Non-pigmented ciliary epithelial cell (primary cell): ENCODE measurements at regions not wholly inside any gene's neighbourhood (a gene's known extent, or its start where the extent isn't known, plus 50 kb on each side); places are given as distances from the start of the nearest gene placed in this dataset.

ENCODE experiments used
- DNase-seq: peaks from one replicate; pipeline ENCODE4 v3.0.0-alpha.2; 2010; ENCODE audit warnings: low read depth

GRCh38 chr10:20726381-20726780 lies 170.7 kb downstream of the NEBL start:
- no peak for DNase-seq

- DNase-seq: no peak
These were observed 182.1 kb downstream of the NEBL start for GRCh38 chr10:20714979-20715378.

- DNase-seq: no peak
These were observed 182.6 kb downstream of the NEBL start for GRCh38 chr10:20714518-20714917.

- no peak for DNase-seq
These were observed 183.7 kb downstream of the NEBL start for GRCh38 chr10:20713420-20713819.

- no peak for DNase-seq
These were observed 184.3 kb downstream of the NEBL start for GRCh38 chr10:20712774-20713173.

- no peak for DNase-seq
These were observed 187.4 kb downstream of the NEBL start for GRCh38 chr10:20709708-20710107.

- no peak for DNase-seq
These were observed 188.8 kb downstream of the NEBL start for GRCh38 chr10:20708305-20708704.

- DNase-seq: peak; percentile 11
These were observed 189.9 kb downstream of the NEBL start for GRCh38 chr10:20707251-20707650.

GRCh38 chr10:20698837-20699236 lies 198.3 kb downstream of the NEBL start:
- no peak for DNase-seq

GRCh38 chr10:20694296-20694695 lies 202.8 kb downstream of the NEBL start:
- no peak for DNase-seq

- no peak for DNase-seq
These were observed 208.1 kb downstream of the NEBL start for GRCh38 chr10:20688797-20689544.

- DNase-seq: no peak
These were observed 211.0 kb downstream of the NEBL start for GRCh38 chr10:20686015-20686635.

GRCh38 chr10:20685462-20685861 lies 211.6 kb downstream of the NEBL start:
- no peak for DNase-seq

GRCh38 chr10:20683345-20683744 lies 213.8 kb downstream of the NEBL start:
- no peak for DNase-seq

GRCh38 chr10:20682782-20683181 lies 214.3 kb downstream of the NEBL start:
- no peak for DNase-seq

GRCh38 chr10:20677340-20677739 lies 219.8 kb downstream of the NEBL start:
- DNase-seq: no peak

GRCh38 chr10:20674926-20675325 lies 222.2 kb downstream of the NEBL start:
- DNase-seq: no peak

GRCh38 chr10:20673175-20673574 lies 223.9 kb downstream of the NEBL start:
- DNase-seq: no peak

GRCh38 chr10:20672741-20673140 lies 224.4 kb downstream of the NEBL start:
- no peak for DNase-seq

- DNase-seq: no peak
These were observed 226.5 kb downstream of the NEBL start for GRCh38 chr10:20670579-20670978.

- DNase-seq: no peak
These were observed 228.1 kb downstream of the NEBL start for GRCh38 chr10:20668985-20669384.

GRCh38 chr10:20662742-20663141 lies 234.4 kb downstream of the NEBL start:
- DNase-seq: no peak

- DNase-seq: no peak
These were observed 237.9 kb downstream of the NEBL start for GRCh38 chr10:20659225-20659624.

- no peak for DNase-seq
These were observed 239.0 kb downstream of the NEBL start for GRCh38 chr10:20658158-20658557.
